Activated T-cell treated with anti-CD3 and anti-CD28 coated beads for 4 hours (primary cell): ENCODE measurements at regions not wholly inside any gene's neighbourhood (a gene's known extent, or its start where the extent isn't known, plus 50 kb on each side); places are given as distances from the start of the nearest gene placed in this dataset.
"Not testable (repeated sequence)": the region's sequence is repeated elsewhere in the genome, so short reads cannot be mapped to it uniquely, and the experiment has no call there.

Experiments
- DNase-seq: peaks from one replicate; pipeline ENCODE4 v3.0.0-alpha.2; 2020

DNA sequence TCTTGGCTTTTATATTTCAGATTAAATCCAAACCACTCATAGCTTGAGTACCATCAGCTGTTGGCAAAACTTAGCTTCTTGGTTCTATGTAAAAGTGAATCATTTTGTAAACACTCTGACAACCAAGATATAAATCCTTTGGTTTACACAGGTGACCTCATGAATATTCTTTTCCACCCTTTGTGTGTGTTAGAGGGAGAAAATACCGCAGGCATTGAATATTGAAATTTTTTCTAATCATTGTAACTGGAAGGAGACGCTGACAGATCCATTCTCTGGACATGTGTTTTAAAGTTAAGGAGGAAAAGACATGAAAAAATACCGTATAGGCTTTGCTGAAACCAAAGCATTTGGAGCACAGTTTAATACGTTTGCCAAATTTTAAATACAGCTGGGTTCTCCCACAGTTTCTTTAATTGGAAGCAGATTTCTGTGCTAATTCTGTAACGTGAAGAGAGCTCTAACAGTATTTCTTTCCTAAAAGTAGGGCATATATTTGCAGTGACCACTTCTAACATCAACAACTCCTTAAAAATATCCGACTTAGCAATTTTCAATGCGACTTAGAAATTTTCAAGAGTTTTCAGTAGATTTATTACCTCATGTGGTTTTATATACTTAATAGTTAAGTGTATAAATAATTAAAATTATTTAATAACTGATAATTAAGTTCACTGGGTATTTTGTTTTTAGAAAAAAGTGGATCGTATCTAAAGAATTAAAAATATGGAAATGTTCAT is 388.2 kb downstream of the USP25 start:
- DNase-seq: no peak

- DNase-seq: no peak
These were observed 394.8 kb downstream of the USP25 start for GRCh38 chr21:16124378-16125138.

- DNase-seq: no peak
These were observed 395.5 kb downstream of the USP25 start for GRCh38 chr21:16125274-16125673.

GRCh38 chr21:16132453-16132852 is 402.7 kb downstream of the USP25 start:
- DNase-seq: not testable (repeated sequence)

DNA sequence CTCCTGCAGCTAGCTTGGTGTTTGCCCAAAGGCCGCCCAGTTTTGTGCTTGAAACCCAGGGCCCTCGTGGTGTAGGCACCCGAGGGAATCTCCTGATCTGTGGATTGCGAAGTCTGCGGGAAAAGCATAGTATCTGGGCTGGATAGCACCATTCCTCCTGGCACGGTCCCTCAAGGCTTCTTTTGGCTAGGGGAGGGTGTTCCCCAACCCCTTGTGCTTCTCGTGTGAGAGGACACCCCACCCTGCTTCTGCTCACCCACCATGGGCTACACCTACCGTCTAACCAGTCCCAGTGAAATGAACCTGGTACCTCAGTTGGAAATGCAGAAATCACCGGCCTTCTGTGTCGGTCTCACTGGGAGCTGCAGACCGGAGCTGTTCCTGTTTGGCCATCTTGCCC is 403.5 kb downstream of the USP25 start:
- no peak for DNase-seq

DNA sequence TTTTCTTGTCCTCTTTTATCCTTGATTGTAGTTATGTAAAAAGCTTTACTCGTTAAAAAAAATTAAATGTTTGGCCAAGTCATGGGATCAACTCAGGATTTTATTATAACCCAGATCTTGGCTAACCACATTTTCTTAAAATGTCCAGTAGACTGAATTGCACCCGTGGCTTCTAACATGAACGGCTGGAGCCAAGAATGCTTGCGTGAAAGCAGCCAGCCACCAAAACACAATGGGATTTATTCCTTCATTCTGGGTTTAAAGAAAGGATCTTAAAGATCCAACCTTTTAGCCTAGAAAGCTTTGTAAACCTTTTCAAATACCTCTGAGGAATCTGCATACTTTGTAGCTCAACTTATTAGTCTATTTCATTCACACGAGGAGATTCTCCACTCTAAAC is 404.4 kb downstream of the USP25 start:
- no peak for DNase-seq

DNA sequence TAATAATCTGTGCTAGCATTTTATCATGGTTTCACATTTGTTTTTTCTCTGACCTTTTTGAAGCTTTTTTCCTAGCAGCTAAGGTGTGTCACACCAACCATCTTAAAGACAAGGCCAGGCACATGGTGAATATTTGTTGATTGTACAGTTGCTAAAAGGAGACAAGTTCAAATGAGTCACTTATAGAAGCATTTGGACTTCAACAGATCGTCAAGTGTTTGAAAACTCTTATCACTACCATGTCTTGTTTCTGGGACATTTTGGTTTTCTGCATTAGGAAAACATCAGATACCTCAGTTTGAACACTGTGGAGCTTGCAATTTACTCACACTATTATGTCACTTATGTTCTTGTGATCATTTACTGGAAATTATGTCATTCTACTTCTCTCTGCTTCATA is 407.3 kb downstream of the USP25 start:
- no peak for DNase-seq

- DNase-seq: no peak
These were observed 415.3 kb downstream of the USP25 start for GRCh38 chr21:16145052-16145451.

DNA sequence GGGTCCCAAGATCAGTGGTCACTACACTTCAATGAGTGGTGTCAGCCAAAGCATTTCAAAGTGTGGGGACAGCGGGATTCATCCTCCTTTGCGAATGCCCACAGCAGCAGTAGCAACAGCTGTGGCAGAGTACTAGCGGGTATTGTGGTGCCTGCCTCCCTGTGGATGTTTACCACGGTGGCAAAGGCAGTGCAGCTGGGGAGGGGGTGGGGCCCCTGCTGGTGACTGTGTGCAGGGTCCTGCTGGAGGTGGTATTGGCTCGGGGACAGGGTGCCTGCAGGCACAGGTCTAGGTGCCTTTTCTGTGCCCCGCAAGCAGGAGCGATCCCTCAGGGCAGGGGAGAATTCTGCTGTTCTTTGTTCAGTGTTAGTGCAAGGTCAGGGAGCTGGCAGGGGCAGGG is 415.7 kb downstream of the USP25 start:
- no peak for DNase-seq

DNA sequence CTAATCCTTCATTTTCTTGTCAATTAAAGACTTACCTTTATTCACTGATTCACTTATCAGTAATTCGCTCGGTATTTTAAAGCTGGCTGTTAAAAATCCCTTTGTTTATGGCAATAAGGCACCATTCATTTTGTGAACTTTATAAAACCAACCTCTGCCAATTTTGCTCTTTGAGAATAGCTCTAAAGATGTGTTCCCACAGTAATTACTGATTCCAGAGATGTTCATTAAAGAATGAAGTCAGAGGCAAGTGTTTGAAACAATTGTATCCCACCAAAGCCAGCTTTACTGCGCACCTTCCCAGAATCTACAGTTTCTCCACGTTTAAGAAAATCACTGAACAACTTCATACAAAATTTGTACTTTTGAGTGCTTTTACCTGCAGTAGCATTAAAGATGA is 424.5 kb downstream of the USP25 start:
- no peak for DNase-seq

GRCh38 chr21:16154951-16155635 is 425.3 kb downstream of the USP25 start:
- no peak for DNase-seq

- DNase-seq: no peak
These were observed 427.2 kb downstream of the USP25 start for GRCh38 chr21:16156841-16157489.

DNA sequence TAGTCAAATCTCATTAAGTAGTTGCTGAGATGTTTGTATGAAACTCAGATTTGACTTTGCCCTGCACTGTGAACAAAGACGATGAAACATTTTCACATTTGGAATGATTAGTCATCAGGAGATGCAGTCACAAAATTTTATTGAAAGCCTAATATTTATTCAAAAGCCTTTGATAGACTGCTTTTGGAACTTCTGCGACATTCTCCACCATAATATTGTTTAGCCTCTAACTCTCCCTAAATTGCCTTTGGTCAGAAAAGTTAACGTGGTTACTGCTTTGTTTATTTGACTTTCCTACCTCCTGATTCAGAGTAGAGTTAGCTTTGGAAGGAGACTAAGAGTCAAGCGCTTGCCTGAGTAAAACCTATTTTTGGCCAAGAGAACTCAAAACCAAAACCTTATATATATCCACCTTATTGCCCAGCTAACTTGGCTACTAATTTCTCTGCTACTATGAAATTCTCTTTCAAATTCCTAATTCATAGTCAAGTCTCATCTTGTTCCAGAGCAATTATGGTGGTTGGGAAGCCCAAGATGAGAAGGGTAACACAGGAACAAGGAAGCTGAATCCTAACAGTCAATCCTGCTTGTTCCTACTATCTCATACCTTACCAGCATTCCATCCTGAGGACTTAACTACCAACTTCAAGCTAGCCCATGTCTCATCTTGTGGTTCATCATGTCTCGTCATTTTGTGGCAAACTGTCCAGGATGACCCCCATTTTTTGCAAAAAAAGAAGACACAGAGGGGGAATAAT is 429.6 kb downstream of the USP25 start:
- no peak for DNase-seq

GRCh38 chr21:16159971-16160350 is 430.2 kb downstream of the USP25 start:
- no peak for DNase-seq

GRCh38 chr21:16162953-16163352 is 433.2 kb downstream of the USP25 start:
- no peak for DNase-seq

DNA sequence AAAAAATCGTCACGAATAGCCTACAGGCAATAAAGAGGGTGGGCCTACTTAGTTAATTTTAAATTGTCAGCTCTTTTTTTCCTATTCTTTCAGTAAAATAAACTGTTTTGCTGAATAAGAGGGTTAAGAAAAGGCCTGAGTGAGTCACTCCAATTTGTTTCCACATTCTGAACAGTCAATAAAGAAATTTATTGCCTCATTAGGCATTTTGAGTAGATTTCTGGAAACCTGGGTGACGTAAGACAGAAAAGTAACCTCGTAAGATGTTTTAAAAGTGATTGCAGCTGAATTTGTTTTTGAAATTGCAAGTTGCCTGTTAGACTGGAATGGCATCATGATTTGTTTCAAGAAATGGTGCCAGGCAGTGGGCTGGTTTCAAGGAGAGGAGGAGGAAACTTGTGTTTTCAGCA is 439.3 kb downstream of the USP25 start:
- no peak for DNase-seq

DNA sequence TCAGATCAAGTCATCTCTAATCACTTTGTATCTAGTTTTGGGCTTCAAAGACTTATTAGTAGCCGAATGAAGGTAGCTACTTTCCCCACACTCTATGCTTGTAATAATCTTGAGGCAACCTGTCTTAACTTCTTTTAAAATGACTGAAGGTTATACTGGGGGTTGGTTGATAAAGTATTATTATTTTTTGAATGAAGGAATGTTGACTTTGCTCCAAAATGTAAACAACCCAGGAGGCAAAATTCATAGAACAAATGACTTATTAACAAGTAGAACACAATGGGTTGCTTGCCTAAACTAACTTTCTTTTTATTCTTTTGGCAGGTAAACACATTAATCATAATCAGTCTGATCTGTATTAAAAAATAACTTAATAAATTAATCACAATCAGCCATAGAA is 440.0 kb downstream of the USP25 start:
- no peak for DNase-seq

DNA sequence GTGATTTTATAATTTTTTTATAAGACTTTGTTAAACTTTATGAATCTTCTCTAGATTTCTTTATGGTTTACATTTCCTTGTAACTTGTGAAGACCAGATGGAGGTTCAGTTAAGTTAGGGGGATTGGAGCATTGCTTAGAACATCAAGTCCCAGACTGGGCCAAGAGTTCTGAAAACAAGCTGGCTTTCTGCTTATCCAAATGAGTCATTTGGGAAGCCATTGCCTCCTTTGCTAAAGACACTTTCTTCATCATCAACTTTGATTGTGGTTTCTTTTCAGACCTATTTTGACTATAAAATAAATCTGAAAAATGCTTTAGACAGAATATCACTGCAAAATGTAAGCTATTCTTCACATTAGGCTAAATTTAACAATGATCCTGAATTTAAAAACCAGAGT is 446.8 kb downstream of the USP25 start:
- DNase-seq: no peak

- no peak for DNase-seq
These were observed 447.8 kb downstream of the USP25 start for GRCh38 chr21:16177532-16177931.

DNA sequence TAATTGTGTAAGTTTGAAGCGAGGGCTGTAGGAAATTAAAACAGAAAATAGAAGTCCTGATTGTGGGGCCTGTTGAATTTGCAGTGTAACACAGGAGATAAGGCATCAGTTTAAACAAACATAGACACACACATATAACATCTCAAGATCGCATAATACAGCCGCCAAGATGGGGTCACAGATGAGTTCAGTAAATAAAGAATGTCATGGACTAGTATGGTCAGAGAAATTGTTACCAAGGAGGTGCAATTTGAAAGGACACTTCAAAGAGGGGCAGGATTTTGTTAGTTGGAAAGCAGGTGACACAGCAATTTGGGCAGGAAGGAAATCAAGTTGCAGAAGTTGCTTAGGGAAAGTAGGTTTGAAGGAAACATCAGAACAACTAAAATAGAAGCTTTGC is 450.0 kb downstream of the USP25 start:
- no peak for DNase-seq

DNA sequence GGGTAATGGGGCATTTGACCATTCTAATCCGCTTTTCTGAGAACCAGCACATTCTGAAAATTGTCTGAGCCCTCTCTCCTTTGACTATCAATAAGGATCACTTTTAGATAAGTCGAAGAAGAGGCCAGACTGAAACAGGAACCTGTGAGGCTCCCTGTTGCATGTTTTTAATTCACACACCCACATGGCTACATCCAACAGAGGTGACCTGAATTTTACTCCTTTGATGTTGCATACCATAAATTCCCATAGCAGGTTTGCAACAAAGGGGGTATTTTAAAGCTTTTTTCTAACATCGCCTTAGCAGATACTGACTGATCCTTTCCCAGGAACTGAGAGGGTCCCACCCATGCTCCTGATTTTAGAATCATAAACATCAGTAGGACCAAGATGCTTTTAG is 450.8 kb downstream of the USP25 start:
- DNase-seq: no peak

- no peak for DNase-seq
These were observed 451.2 kb downstream of the USP25 start for GRCh38 chr21:16181018-16181417.

GRCh38 chr21:16185766-16186165 is 456.0 kb downstream of the USP25 start:
- DNase-seq: no peak
